Caco-2 (cell line): ENCODE measurements at regions not wholly inside any gene's neighbourhood (a gene's known extent, or its start where the extent isn't known, plus 50 kb on each side); places are given as distances from the start of the nearest gene placed in this dataset.

ENCODE experiments used
- BruUV-seq: library from RNA; stranded (reverse); fragments of 400-500 nt; replicated peaks from 2 replicates; lab custom pipeline; 2021; lab: Mats Ljungman, UMichigan
- CTCF ChIA-PET: fragments of 300-600 bp; sonication (Branson Sonifier 250); formaldehyde crosslinking; loops from one replicate; lab custom pipeline; 2022; ENCODE audit warnings: antibody characterized with exemption; lab: Charles Lee
- POLR2A ChIA-PET: fragments of 300-600 bp; sonication (Branson Sonifier 250); formaldehyde crosslinking; loops from one replicate; lab custom pipeline; 2022; ENCODE audit warnings: antibody characterized with exemption; lab: Charles Lee
- DNase-seq, 2 experiments: peaks; one replicate each; pipeline versions ENCODE4 v3.0.0 to v3.0.0-alpha.2; 2020 to 2022
- H3K27me3 ChIP-seq: replicated peaks from 2 replicates; pipeline ENCODE4 v1.6.0; 2011; ENCODE audit warnings: low read length; ENCODE audit not compliant: control insufficient read depth, insufficient read depth
- H3K36me3 ChIP-seq: 2 replicates; pipeline ENCODE4 v1.5.1; 2011; ENCODE audit warnings: low read length; ENCODE audit not compliant: control insufficient read depth, insufficient read depth
- H3K4me1 ChIP-seq: fragments of 250-450 bp; sonication (Bioruptor Pico); 2 replicates; pipeline ENCODE4 v1.5.1; 2020; ENCODE audit warnings: mild to moderate bottlenecking
- H3K4me3 ChIP-seq: 2 replicates; pipeline ENCODE4 v1.5.1; 2011; ENCODE audit warnings: low read depth, mild to moderate bottlenecking, control low read depth, low read length
- H3K9me3 ChIP-seq: fragments of 250-450 bp; sonication (Bioruptor Pico); 2 replicates; pipeline ENCODE4 v1.5.1; 2020; ENCODE audit warnings: mild to moderate bottlenecking, moderate library complexity
- H3K27ac Mint-ChIP-seq: one replicate; pipeline ENCODE4 v1.8.0; 2022; ENCODE audit warnings: mixed read lengths; ENCODE audit not compliant: unreplicated experiment
- H3K27me3 Mint-ChIP-seq: one replicate; pipeline ENCODE4 v1.8.0; 2022; ENCODE audit warnings: mixed read lengths; ENCODE audit not compliant: insufficient read depth, unreplicated experiment
- H3K36me3 Mint-ChIP-seq: one replicate; pipeline ENCODE4 v1.8.0; 2022; ENCODE audit warnings: mild to moderate bottlenecking, mixed read lengths; ENCODE audit not compliant: insufficient read depth, unreplicated experiment
- H3K4me1 Mint-ChIP-seq: one replicate; pipeline ENCODE4 v1.8.0; 2022; ENCODE audit warnings: low read depth, mixed read lengths; ENCODE audit not compliant: unreplicated experiment
- H3K4me3 Mint-ChIP-seq: one replicate; pipeline ENCODE4 v1.8.0; 2022; ENCODE audit warnings: mild to moderate bottlenecking, moderate library complexity, mixed read lengths; ENCODE audit not compliant: unreplicated experiment
- H3K9me3 Mint-ChIP-seq: one replicate; pipeline ENCODE4 v1.8.0; 2022; ENCODE audit warnings: mixed read lengths; ENCODE audit not compliant: unreplicated experiment
- intact Hi-C: fragments of 100-400 bp; cut with micrococcal nuclease; formaldehyde crosslinking; loops from one replicate; pipeline ENCODE4 v1.10.0; 2022; ENCODE audit not compliant: unreplicated experiment
- TF ChIP-seq, protein P1 (sequence below), 2 experiments: fragments of 200-600 bp in 1 of 2; IDR thresholded peaks; 1 replicate in 1 of 2; 2 replicates in 1 of 2; pipeline versions ENCODE4 v1.5.1 to v1.8.0; 2011 to 2022; ENCODE audit warnings: antibody characterized with exemption in 1 of 2, control low read depth in 1 of 2, inconsistent platforms in 1 of 2, low read depth in 1 of 2, low read length in 1 of 2, mild to moderate bottlenecking in 1 of 2, moderate library complexity in 1 of 2; ENCODE audit not compliant: insufficient read depth in 1 of 2, severe bottlenecking in 1 of 2, unreplicated experiment in 1 of 2

DNA sequence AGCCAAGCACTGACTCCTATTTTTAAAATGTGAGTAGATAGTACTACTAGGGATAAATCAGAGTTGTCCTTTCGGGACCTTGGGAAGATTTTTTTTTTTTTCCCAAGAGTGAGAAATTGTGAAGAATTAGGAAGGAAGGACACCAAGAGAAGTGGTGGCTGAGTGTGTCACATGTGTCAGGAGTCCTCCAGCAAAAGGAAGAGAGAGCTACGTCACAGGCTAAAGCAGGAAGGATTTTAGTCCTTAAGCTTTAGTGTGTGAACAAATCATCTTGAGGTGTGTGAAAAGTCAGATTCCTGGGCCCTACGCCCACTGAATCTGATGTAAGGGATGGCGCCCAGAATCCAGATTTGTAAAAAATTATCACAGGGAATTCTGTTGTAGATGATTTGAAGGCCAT is 172.7 kb downstream of the SERPINI1 start:
- ChIA-PET CTCF (no interaction called here), POLR2A (no interaction called here)
- intact Hi-C loops: no loop called here
- no peak for DNase-seq
- no peaks in the 10 kb centered on the region for H3K9me3 Mint-ChIP-seq
- no TSS peak for BruUV-seq
- peaks cover 5% of the 10 kb centered on the region for H3K27me3 Mint-ChIP-seq
- Histone ChIP-seq H3K4me3 (no peak overlapping the region), H3K4me1 (peaks cover 15% of the 10 kb centered on the region), H3K9me3 (no peaks in the 10 kb centered on the region), H3K27me3 (no peaks in the 10 kb centered on the region), H3K36me3 (no peaks in the 10 kb centered on the region)
- TF ChIP-seq, protein P1, sequence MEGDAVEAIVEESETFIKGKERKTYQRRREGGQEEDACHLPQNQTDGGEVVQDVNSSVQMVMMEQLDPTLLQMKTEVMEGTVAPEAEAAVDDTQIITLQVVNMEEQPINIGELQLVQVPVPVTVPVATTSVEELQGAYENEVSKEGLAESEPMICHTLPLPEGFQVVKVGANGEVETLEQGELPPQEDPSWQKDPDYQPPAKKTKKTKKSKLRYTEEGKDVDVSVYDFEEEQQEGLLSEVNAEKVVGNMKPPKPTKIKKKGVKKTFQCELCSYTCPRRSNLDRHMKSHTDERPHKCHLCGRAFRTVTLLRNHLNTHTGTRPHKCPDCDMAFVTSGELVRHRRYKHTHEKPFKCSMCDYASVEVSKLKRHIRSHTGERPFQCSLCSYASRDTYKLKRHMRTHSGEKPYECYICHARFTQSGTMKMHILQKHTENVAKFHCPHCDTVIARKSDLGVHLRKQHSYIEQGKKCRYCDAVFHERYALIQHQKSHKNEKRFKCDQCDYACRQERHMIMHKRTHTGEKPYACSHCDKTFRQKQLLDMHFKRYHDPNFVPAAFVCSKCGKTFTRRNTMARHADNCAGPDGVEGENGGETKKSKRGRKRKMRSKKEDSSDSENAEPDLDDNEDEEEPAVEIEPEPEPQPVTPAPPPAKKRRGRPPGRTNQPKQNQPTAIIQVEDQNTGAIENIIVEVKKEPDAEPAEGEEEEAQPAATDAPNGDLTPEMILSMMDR (IDR thresholded peaks at IDR 0.05; ENCODE audit: insufficient read depth in 1 of 2, low read depth in 1 of 2, low read length in 1 of 2, severe bottlenecking in 1 of 2, unreplicated experiment in 1 of 2): no peak
- peaks cover 31% of the 10 kb centered on the region for H3K4me1 Mint-ChIP-seq
- peak overlapping the region; percentile 33 for H3K27ac Mint-ChIP-seq
- no peaks in the 10 kb centered on the region for H3K36me3 Mint-ChIP-seq
- H3K4me3 Mint-ChIP-seq: peak overlapping the region; percentile 1

DNA sequence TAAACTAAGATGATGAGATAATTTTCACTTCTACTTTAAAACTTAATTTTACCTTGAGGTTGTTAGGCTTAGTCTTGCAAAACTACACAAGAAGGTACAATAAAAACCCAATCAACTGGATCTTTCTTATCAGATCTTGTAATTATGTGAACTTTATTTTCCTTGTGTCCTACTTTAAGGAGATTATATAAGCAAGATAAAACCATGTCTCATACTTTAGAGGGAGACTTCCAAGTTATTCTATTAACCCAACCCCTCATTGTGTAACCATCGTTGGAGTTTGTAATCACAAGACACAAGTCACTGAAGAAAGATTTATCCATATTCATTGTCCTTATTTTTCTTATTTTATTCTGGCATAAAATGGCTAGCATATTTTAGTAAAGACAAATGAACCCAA is 165.6 kb downstream of the SERPINI1 start:
- Mint-ChIP-seq H3K9me3 (no peaks in the 10 kb centered on the region), H3K27me3 (peaks cover 3% of the 10 kb centered on the region), H3K27ac (no peak overlapping the region), H3K4me3 (no peak overlapping the region), H3K4me1 (no peaks in the 10 kb centered on the region), H3K36me3 (no peaks in the 10 kb centered on the region)
- BruUV-seq: no TSS peak
- H3K4me1 ChIP-seq: no peaks in the 10 kb centered on the region
- H3K27me3 ChIP-seq: no peaks in the 10 kb centered on the region
- ChIA-PET POLR2A (no interaction called here), CTCF (no interaction called here)
- DNase-seq: no peak
- TF ChIP-seq, protein P1 (IDR thresholded peaks at IDR 0.05; ENCODE audit: insufficient read depth in 1 of 2, low read depth in 1 of 2, low read length in 1 of 2, severe bottlenecking in 1 of 2, unreplicated experiment in 1 of 2): no peak
- intact Hi-C loops: no loop called here
- H3K9me3 ChIP-seq: peaks cover 6% of the 10 kb centered on the region; the same call in 1 of the 2 replicates
- H3K4me3 ChIP-seq: no peak overlapping the region
- no peaks in the 10 kb centered on the region for H3K36me3 ChIP-seq

DNA sequence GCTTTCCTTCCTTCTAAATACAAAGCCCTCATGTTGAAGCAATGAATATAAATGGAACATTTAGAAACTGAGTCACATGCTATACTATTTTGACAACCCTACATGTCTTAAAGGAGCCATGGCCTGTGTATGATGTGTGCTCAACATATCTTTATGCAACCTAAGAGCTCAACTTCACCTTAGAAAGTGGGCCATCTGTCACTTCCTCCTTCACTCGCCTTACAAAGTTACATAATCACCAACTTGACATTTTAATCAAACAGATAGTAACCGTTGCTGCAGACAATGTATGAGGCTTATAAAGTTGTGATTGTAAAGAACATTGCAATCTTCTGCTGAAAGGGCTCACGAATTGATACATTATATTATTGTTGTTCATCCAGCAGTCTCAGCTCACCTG is 163.6 kb downstream of the SERPINI1 start:
- H3K9me3 ChIP-seq: peaks cover 6% of the 10 kb centered on the region; the same call in 1 of the 2 replicates
- peaks cover 3% of the 10 kb centered on the region for H3K27me3 Mint-ChIP-seq
- TF ChIP-seq, protein P1 (IDR thresholded peaks at IDR 0.05; ENCODE audit: insufficient read depth in 1 of 2, low read depth in 1 of 2, low read length in 1 of 2, severe bottlenecking in 1 of 2, unreplicated experiment in 1 of 2): no peak
- intact Hi-C loops: no loop called here
- no peaks in the 10 kb centered on the region for H3K4me1 Mint-ChIP-seq
- no peak for DNase-seq
- H3K4me3 Mint-ChIP-seq: no peak overlapping the region
- no TSS peak for BruUV-seq
- ChIA-PET CTCF (no interaction called here), POLR2A (no interaction called here)
- H3K27me3 ChIP-seq: no peaks in the 10 kb centered on the region
- H3K9me3 Mint-ChIP-seq: no peaks in the 10 kb centered on the region
- no peaks in the 10 kb centered on the region for H3K4me1 ChIP-seq
- H3K36me3 Mint-ChIP-seq: no peaks in the 10 kb centered on the region
- no peak overlapping the region for H3K4me3 ChIP-seq
- H3K27ac Mint-ChIP-seq: no peak overlapping the region
- no peaks in the 10 kb centered on the region for H3K36me3 ChIP-seq
